Occipital lobe (tissue), 1 donor: ENCODE measurements at regions not wholly inside any gene's neighbourhood (a gene's known extent, or its start where the extent isn't known, plus 50 kb on each side); places are given as distances from the start of the nearest gene placed in this dataset.
"Not testable (repeated sequence)": the region's sequence is repeated elsewhere in the genome, so short reads cannot be mapped to it uniquely, and the experiment has no call there.

Experiments used
- DNase-seq: peaks from one replicate; lab custom pipeline; 2025; lab: John Stamatoyannopoulos, UW

DNA sequence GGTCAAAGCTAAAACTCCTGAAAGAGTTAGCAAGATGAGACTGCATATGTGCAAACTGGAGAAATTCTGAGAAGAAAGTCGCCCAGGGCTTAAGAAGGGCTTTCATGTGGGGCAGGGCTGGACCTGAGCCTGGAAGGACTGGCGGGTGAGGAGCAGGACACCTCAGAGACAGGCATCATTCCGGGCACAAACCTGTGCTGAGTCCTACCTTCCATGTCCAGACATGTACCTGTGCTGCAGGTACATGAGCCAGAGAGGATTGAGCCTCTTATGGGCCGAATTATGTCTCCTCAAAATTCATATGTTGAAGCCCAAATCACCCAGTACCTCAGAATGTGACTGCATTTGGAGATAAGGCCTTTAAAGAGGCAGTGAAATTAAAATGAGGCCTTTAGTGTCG lies 171.0 kb downstream of the QRSL1 start:
- DNase-seq = no peak

DNA sequence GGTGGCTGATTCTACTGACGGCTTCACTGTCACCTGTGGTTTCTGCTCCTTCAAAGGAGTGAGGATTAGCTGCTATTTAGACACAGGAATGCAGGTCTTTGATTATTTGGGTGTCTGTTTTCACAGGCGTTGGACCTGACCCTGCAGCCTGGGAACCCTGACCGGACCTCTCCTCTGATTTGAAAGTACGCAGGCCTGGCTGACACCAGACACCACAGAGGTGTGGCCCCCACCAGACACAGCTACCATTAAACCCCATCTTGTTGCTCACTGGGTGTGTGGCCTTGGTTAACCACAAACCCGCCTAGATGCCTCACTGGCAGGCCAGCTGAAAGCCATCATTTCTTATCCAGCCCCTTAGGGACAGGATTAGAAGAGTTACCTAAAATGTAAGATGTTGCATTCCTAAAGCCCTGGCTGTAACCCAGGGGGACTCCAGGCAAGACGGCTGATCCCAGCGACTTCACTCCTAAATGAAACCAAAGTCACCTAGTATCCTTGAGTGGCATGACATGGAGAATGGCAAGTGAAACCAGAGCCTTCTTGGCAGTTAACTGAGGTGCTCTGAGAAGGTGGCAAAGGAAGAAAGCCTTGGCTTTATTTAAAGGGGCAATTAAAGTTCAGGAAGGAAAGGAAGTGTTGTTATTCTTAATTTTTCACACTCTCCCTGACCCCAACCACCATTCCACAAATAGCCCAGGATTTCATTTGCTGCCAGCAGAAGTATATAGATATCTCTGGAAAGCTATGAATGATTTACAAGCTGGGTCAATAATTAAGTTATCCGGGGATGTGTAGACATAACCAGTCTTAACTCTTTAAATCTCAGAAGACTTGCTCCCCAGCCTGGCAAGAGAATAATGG lies 169.9 kb downstream of the QRSL1 start:
- DNase-seq = no peak

DNA sequence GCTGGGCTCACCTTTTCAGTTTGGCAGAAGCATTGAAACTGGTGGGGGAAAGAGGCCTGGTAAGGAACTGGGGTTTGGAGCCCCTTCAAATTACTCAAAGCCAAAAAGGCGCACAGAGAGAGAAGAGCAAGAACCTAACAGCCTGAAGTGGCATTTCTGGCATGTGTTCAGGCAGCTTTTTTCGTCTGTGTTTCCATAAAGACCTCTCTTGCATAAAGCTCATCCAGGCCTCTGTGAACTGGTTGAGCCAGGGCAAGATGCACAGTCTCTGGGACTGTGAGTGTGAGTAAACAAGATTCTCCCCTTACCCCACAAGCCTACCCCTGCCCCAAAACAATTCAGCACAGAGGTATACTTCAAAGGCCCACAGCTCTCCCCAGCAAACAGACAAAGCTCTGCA lies 167.8 kb downstream of the QRSL1 start:
- no peak for DNase-seq

DNA sequence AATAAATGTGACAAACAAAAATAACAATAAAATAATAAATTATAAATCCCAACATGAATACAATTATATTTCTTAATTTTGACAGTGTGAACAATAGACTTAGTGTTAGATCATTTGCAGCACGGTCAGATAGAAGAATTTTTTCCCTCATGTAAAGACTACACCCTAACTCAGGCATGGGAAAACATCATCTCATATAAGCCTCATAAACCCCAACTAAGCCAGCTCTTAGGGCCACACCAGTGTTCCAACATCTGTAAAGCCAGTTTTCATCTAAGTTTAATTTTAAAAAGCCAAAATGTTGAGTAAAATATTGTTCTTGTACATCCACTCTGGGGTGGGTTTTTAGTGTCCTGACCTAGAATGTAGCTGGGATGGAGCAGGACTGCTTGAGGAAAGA lies 167.4 kb downstream of the QRSL1 start:
- DNase-seq = no peak

DNA sequence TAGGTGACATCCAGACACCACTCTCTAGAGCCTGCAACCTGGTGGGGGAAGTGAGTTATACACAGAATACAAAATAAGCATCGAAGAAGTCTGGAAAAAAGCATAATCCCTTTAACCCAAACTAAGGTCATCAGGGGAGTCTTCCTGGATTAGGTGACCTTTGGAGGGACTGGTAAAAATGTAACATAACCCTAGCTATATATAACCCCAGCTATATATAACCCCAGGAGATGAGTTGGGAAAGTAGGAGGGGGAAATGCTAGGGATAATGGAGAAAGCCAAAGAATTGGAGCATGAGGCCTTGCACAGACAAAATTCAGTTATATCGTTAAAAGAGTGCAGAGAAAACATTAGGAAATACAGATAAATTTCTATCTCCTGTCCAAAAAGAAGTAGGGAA lies 164.8 kb downstream of the QRSL1 start:
- DNase-seq = no peak

DNA sequence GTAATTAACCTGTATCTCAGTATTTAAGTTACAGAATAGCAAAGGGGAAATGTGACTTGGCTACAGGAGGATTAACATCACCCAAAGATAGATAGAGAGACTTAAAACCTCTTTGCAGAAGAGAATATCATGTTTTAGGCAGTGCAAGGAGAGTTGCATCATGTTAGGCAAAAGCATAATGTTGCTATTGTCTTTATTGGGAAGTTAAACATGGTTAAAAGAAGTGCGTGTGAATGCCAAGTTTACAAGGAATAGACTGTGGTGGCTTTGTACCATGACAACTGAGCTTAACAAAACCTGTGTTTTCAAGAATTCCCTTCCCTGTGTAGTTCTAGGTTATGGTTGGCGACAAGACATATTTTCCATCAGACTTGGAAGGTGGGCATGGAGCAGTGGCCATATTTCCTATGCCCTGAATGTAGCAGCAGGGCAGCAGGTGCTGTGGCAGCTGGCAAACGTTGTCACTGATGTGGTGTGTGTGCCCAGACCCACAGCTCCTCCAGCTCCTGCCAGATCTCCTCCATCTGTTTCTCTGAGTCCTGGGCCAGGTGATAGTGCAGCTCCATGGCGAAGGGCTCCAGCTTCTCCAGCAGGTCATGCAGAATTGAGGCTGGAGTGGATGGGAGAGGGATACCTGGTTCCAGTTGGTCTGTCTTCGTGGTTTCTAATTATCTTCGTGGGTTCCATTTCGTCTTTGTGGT lies 163.3 kb downstream of the QRSL1 start:
- no peak for DNase-seq

DNA sequence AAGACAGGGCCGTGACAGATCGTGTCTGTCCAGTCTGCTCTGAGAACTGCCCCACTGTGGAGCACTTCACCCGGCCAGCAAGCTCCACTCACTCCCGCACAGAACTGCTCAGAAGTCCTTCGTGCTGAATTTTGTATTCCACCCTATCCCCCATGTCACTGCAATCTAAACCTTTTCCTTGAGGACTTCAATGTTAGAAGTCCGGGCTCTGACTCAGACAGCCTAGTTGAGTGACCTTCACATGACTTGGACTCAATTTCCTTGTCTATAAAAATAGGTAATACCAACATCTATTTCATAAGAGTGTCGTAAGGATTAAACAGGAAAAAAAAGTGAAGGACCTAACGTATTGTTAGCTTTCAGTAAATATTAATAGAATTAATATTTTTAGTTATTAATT lies 161.6 kb downstream of the QRSL1 start:
- DNase-seq = no peak

DNA sequence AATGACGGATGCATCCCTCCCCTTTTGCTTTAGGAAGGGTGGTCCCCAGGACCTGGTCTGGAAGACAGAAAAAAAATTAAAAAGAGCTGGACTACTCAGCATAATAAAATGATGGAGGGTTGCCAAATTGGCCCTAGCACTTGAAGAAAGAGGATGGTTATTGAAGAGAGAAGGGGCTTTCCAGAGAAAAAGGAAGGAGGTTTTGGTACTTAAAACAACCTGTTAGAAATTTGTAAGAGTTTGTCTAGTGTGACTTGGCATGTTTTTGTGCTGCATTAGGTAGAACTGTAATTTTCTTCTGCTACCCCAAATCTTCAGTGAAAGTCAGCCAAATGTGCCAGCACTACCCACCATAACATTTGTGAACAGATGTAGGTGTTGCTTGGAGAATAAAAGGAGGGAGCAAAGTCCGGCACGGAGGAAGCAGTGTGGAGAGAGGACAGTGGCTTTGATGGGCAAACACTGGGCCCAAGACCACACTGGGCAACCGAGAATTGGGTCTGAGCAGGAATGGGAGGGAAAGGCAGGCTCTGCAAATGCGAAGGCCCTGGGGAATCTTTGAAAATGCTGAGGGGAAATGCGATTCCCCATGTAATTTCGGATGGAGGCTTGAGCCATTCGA lies 160.9 kb downstream of the QRSL1 start:
- DNase-seq = no peak

DNA sequence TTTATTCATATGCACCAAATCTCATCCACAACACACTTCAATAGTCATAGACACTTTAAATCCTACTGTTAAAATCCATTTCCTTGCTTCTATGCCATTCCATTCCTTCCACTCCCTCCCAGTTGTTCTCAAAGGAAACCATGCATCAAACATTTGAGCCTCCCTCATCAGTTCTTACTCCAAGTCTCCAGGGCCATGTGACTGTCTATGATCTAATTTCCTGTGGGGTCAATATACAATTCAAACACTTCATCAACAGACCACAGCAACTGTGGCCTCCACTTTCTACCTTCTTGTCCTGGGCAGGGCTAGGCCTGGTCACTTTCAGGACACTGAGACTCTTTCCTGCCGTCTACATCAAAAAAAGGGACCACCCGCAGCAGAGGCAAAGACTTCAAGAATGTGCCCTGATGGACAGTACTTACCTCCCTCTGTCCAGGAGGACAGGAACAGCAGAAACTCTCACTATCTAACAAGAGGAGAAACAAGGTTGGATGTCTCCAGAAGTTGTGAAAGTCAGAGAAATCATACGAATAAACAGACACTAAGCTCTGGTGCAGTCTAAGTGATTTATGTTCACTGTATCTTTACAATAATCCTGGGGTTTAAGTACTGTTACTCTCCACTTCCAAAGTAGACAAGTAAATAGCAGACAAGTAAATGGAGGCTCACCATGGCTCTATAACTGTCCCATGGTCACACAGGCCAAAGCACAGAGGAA lies 160.2 kb downstream of the QRSL1 start:
- no peak for DNase-seq

DNA sequence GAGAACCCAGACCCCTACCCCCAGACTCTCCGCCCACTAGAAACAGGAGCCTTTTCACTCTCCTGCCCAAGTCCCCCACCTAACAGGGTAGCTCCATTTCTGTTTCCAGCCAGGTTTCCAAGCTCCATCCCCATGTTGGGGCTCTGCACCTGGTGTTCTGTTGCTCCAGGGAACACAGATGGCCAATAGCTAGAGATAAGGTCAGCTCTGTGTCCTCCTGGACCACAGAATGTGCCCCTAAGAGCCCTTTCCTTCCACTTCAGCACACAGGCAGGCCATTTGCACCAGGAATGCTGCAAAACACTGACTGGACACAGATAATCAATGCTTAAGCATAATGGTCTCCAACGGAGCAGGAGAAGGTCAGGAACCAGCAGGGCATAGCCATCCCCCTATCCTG lies 159.4 kb downstream of the QRSL1 start:
- no peak for DNase-seq

DNA sequence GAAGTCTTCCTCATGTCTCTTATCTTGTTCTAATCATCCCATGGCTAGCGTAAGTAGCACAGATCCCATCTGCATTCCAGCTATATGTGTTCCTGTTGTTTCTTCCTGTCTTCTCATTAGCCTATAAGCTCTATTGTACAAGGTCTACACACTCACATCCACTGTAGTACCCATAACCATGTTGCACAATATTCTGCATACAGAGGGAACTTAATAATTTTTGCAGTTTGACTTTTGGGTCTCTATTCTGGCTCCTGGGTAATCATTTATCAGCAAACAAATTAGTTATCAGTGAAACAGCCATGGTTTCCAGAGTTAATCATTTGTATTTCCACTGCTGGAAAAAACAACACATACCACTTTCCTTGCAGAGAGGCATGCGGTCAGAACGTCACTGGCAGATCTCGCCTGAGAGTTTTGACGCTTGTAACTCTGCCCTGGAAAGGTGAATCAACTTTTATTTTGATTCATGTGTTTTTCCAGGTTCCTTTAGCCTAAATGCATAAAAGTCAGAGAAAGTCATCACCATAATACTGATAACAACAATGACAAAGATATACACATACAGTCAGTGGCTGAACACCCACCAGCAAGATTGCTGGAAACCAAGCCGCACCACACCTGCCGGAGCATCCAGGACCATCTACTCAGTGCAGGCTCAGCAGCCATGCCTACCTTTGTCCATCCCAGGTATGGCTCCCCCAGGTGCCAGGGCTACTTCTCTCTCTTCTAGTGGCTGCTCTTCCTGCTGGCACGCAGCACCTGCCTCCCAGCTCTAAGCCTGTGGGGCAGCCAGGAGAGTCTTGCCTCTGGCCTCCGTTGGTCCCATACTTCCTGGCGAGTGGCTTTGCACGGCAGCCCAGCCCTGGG lies 158.2 kb downstream of the QRSL1 start:
- DNase-seq = no peak

DNA sequence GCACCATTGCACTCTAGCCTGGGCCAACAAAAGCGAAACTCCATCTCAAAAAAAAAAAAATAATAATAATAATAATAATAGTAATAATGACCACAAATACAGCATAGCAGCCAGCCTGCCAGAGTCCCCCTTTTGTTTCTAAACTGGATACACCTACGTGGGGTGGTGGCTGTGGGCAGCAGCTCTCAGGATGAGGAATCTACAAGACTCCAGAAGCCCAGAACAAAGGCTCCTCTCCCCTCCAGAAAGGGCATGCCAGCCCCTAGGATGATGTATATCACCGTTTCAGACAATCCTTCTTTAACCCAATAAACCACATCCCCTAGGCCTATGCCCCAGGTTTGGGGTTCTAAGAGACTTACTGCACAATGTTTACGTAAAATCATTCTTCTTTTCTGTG lies 155.9 kb downstream of the QRSL1 start:
- DNase-seq = no peak

DNA sequence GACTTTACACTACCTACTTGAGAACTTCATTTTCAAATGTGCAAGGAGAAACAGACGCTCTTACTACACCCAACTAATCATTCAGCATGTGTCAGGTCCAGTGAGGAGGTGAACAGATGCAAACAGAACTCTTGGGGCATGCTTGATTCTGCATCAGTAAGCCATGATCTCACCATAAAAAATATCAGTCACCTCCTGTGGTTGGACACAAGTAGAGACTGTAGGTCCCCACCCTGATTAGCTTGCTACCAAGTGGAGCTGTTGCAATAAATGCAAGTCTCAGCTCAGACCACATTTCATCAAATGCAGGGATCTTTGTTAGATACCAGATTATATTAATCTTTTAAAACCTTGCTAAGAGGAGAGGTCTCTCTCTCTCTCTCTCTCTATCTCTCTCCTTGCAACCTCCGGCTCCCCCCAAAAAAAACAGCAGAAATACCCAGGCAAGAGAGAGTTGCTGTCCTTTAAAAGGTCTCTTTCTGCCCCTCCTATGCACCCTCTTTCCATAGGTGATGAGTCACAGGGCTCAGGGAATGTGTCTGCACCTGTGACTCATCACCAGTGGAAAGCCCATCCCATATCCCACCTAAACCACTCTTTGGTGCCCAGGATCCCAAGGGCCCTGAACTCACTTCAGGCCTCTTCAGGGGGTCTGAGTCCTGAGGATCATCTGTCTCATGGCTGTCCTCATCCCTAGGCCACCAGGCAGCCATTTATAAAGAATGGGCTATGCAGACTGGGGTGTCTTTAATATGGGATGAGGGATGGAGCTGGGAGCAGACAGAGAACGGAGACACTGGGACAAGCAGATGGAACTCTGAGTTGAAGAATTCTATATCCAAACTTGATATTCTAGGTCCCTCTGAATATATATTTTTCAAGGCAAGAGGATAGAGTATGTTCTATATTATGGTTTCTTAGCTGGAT lies 154.5 kb downstream of the QRSL1 start:
- DNase-seq = no peak

DNA sequence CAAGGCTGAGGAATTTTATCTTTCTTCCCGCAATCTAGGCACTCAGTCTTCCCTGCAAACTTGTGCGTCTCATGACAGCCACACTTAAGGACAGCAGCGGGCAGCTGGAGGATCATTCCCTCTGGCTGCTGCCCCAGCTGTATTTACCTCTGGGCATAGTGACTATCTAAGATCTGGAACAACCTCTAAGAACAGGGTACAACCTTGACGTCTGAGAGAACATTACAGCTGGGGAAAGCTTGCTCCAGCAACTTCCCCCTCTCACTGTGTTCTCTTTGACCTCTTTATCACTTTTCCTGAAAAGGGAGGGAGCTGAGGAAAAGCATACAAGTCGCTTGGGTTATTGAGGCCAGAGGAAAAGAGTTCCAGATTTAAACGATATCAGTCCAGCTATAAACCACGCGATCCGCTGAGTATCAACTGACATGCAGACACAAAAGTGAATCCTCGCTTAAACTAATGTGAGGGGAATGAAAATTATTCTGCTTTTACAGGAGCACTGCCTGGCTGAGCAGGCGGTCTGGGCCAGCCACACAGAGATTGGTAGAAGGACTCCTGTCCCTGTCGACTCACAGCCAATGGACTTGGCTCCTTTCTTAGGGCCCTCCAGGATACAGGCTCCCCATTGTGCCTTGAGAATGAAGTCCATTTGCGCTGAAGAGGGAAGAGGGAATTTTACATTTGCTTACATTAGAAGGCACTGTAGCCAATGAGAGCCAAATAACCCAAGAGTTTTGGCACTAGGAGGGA lies 153.3 kb downstream of the QRSL1 start:
- DNase-seq = no peak

DNA sequence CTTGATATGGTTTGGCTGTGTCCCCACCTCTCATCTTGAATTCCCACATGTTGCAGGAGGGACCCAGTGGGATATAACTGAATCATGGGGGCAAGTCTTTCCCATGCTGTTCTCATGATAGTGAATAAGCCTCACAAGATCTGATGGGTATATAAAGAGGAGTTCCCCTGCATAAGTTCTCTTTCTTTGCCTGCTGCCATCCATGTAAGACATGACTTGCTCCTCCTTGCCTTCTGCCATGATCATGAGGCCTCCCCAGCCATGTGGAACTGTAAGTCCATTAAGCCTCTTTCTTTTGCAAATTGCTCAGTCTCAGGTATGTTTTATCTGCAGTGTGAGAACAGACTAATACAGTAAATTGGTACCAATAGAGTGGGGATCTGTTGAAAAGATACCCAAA lies 150.2 kb downstream of the QRSL1 start:
- DNase-seq = not testable (repeated sequence)

DNA sequence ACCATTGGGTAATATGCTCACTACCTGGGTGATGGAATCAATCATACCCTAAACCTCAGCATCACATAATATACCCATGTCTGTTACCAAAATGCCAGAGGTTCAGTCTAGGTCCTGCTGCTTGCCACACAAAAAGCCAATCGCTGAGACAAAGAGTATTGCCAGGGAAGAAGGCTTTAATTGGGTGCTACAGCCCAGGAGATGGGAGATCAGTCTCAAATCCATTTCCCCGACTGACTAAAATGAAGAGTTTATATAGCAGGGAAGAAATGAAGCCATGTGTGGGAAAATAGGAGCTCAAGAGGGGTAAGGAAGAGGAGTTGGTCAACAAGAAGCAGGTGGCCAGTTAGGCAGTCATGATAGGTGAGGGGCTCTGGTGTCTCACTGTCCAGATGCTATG lies 149.6 kb downstream of the QRSL1 start:
- DNase-seq = no peak

DNA sequence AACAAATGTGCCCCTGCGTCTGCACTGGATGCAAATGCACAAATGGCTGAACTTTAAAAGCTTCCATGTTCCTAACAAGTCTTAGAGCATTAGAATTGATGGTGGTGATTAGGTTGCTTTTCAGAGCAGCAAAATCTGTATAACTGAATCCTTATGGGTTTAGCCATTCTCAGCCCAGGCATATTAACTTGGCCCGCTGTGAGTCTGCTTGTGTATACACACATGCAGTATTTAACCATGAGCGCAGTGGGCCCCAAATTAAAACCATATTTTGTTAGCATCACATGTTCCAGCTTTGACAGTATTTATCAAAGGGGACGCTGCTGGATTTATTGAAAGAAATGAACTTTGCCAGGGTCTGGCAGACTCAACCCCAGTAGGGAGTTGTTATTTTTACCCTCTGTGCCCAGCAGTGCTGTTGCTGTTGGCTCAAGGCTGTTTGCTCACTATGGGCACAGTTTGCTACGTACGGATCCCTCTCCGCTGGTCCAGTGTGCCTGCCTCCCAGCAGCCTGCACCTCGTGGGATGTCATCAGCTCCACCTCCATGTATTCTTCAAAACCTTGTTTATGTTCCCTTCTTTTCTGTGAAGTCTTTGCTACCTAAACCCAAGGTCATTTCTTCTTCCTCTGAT lies 144.7 kb downstream of the QRSL1 start:
- no peak for DNase-seq

DNA sequence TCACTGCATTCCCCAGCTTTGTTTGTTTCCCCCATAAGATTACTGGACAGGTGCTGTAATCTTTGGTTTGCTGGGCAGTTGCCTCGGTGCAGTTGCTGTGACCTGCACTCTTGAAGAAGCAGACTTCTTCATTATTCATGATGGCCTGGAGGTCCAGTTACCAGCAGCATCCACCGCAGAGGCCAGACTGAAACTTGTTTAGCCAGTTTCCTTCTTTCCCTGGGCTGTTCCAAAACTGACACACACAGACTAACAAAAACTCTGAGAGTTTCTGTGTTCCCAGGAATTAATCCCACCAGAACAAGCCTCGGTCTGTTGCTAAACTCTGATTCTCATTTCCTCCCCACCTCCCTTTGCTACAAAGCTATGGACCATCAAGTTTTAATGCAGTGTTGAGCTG lies 144.1 kb downstream of the QRSL1 start:
- DNase-seq = no peak
